HCT116 (cell line): ENCODE measurements at regions not wholly inside any gene's neighbourhood (a gene's known extent, or its start where the extent isn't known, plus 50 kb on each side); places are given as distances from the start of the nearest gene placed in this dataset.

Experiments
- CEBPB ChIP-seq: IDR thresholded peaks from 2 replicates; pipeline ENCODE4 v1.6.1; 2012; ENCODE audit warnings: low read depth
- CTCF ChIP-seq, 3 experiments: fragments of 200-600 bp in 1 of 3; sonication (generic) in 1 of 3; IDR thresholded peaks in 2 of 3; conservative IDR thresholded peaks in 1 of 3; 2 replicates each; pipeline ENCODE4 v1.5.1; 2012 to 2017; ENCODE audit warnings: low read depth in 2 of 3, low read length in 2 of 3, antibody characterized with exemption in 1 of 3, borderline replicate concordance in 1 of 3, control low read depth in 1 of 3, mild to moderate bottlenecking in 1 of 3, mixed read lengths in 1 of 3, mixed run types in 1 of 3, moderate library complexity in 1 of 3; ENCODE audit not compliant: insufficient read depth in 1 of 3
- EZH2 ChIP-seq: fragments of 200-600 bp; sonication (generic); IDR thresholded peaks from 2 replicates; pipeline ENCODE4 v1.6.1; 2017; ENCODE audit warnings: antibody characterized with exemption, mixed run types
- MAX ChIP-seq: IDR thresholded peaks from 2 replicates; pipeline ENCODE4 v1.6.1; 2012
- POLR2A ChIP-seq: IDR thresholded peaks from 2 replicates; pipeline ENCODE4 v1.7.0; 2011; ENCODE audit warnings: borderline replicate concordance; ENCODE audit not compliant: insufficient read depth, insufficient read length; ENCODE audit errors: extremely low read depth
- POLR2AphosphoS5 ChIP-seq: IDR thresholded peaks from 2 replicates; pipeline ENCODE4 v1.6.1; 2011; ENCODE audit warnings: mild to moderate bottlenecking, low read depth, low read length, moderate library complexity
- RAD21 ChIP-seq: IDR thresholded peaks from 2 replicates; pipeline ENCODE4 v1.6.1; 2012; ENCODE audit warnings: low read depth, mild to moderate bottlenecking
- REST ChIP-seq: IDR thresholded peaks from 2 replicates; pipeline ENCODE4 v1.6.1; 2012; ENCODE audit warnings: low read depth

DNA sequence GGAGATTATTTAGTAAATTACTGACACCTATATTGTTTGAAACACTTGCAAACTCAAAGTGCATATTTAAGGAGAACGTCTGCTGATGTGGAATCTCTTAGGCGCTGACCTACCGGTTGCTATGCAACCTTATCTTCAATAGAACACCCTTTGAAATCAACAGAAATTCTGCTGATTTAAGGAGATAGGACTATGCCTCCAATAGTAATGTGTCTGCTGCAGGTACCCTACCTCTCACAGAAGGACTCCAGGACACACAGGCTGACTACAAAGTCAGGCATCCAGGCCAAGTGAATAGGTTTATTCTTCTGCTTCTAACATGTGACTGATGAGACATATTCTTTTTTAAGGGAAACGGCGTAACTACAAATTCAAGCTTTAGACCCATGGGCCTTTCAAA lies 311.7 kb downstream of the CBLN4 start:
- TF ChIP-seq EZH2, result no peak
- no peak for TF ChIP-seq POLR2A
- no peak for TF ChIP-seq REST
- no peak for TF ChIP-seq CTCF (IDR thresholded peaks at IDR 0.05 in 2 of 3, conservative IDR thresholded peaks at IDR 0.05 in 1 of 3; ENCODE audit: borderline replicate concordance in 1 of 3, insufficient read depth in 1 of 3, low read depth in 2 of 3, low read length in 2 of 3)
- no peak for TF ChIP-seq CEBPB
- TF ChIP-seq POLR2AphosphoS5, result no peak
- no peak for TF ChIP-seq MAX
- TF ChIP-seq RAD21, result no peak
